Panc1 (cell line): ENCODE measurements at regions not wholly inside any gene's neighbourhood (a gene's known extent, or its start where the extent isn't known, plus 50 kb on each side); places are given as distances from the start of the nearest gene placed in this dataset.

ENCODE experiments used
- ATAC-seq: fragments of 200-7000 bp; cut with Tn5 transposase; 2 replicates; pipeline ENCODE4 v1.9.1; 2020; ENCODE audit warnings: mild to moderate bottlenecking, moderate library complexity
- BruUV-seq: library from RNA; stranded (reverse); fragments of 400-500 nt; replicated peaks from 2 replicates; lab custom pipeline; 2021; lab: Mats Ljungman, UMichigan
- CTCF ChIA-PET: fragments of 300-600 bp; sonication (Branson Sonifier 250); formaldehyde crosslinking; loops from one replicate; lab custom pipeline; 2022; ENCODE audit warnings: antibody characterized with exemption; lab: Charles Lee
- POLR2A ChIA-PET: fragments of 300-600 bp; sonication (Branson Sonifier 250); formaldehyde crosslinking; loops from one replicate; lab custom pipeline; 2022; ENCODE audit warnings: antibody characterized with exemption; lab: Charles Lee
- DNase-seq: peaks from one replicate; pipeline ENCODE4 v3.0.0-alpha.2; 2010; ENCODE audit warnings: low read depth, low spot score
- H3K27ac ChIP-seq: 2 replicates; pipeline ENCODE4 v1.5.1; 2011; ENCODE audit warnings: mild to moderate bottlenecking, low read length, inconsistent platforms
- H3K27me3 ChIP-seq: fragments of 200-500 bp; sonication (Bioruptor generic); 2 replicates; pipeline ENCODE4 v1.6.0; 2014; ENCODE audit warnings: low read length, inconsistent platforms; ENCODE audit not compliant: control insufficient read depth, insufficient read depth
- H3K36me3 ChIP-seq: fragments of 200-500 bp; sonication (Bioruptor generic); 2 replicates; pipeline ENCODE4 v1.5.1; 2014; ENCODE audit warnings: inconsistent platforms, mild to moderate bottlenecking, low read length, moderate library complexity; ENCODE audit not compliant: control insufficient read depth, insufficient read depth
- H3K4me1 ChIP-seq: 2 replicates; pipeline ENCODE4 v1.5.1; 2011; ENCODE audit warnings: inconsistent platforms, mild to moderate bottlenecking, low read length, moderate library complexity; ENCODE audit not compliant: control insufficient read depth, insufficient read depth
- H3K4me3 ChIP-seq, 2 experiments: 2 replicates each; pipeline ENCODE4 v1.5.1; 2011 to 2012; ENCODE audit warnings: low read depth in 2 of 2, low read length in 2 of 2, mild to moderate bottlenecking in 2 of 2, inconsistent platforms in 1 of 2, moderate library complexity in 1 of 2
- H3K9me3 ChIP-seq: fragments of 200-500 bp; sonication (Bioruptor generic); 2 replicates; pipeline ENCODE4 v1.5.1; 2014; ENCODE audit warnings: low read depth, mild to moderate bottlenecking, inconsistent platforms, low read length, moderate library complexity; ENCODE audit not compliant: control insufficient read depth, insufficient read depth
- CTCF ChIP-seq: fragments of 450-650 bp; IDR thresholded peaks from 2 replicates; pipeline ENCODE4 v1.5.1; 2017; ENCODE audit warnings: mild to moderate bottlenecking
- POLR2AphosphoS5 ChIP-seq: IDR thresholded peaks from 2 replicates; pipeline ENCODE4 v1.6.1; 2012; ENCODE audit warnings: mild to moderate bottlenecking, low read depth, low read length, moderate library complexity
- REST ChIP-seq, 2 experiments: IDR thresholded peaks; 2 replicates each; pipeline ENCODE4 v1.6.1; 2011 to 2012; ENCODE audit warnings: low read depth in 2 of 2, control low read depth in 1 of 2, low read length in 1 of 2, mild to moderate bottlenecking in 1 of 2, moderate library complexity in 1 of 2; ENCODE audit not compliant: insufficient read depth in 1 of 2
- SIN3A ChIP-seq: IDR thresholded peaks from 2 replicates; pipeline ENCODE4 v1.6.1; 2012; ENCODE audit warnings: low read depth, mild to moderate bottlenecking, low read length, moderate library complexity, borderline replicate concordance; ENCODE audit not compliant: insufficient read depth
- TCF7L2 ChIP-seq: IDR thresholded peaks from 2 replicates; pipeline ENCODE4 v1.6.1; 2011; ENCODE audit warnings: mild to moderate bottlenecking, low read depth, low read length, inconsistent platforms
- in situ Hi-C: cut with HindIII; loops from 2 replicates; pipeline ENCODE4 v1.10.0; 2016; ENCODE audit warnings: low sequenced_read_pairs, low pct_unique_long_range_greater_than_20kb
- intact Hi-C: fragments of 100-400 bp; cut with micrococcal nuclease; formaldehyde crosslinking; loops from one replicate; pipeline ENCODE4 v1.10.0; 2022; ENCODE audit not compliant: unreplicated experiment

DNA sequence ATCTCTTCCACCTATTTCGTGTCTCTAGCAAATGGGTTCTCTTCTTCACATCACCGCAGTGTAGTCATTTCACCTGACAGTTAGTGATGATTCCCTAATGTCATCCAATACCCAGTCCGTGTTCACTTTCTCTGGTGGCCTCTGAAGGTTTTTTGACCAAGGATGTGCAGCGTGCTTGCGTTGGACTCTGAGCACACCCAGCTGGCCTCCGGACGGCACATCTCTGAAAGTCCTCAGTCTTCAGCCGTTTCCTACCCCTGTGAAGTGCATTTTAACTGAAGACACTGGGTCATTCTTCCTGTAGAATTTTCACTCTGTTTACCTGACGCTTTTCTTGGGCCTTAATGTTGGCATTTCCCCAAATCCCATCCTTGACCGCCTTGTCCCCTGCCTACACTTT, 98.7 kb downstream of the ERMARD start:
- POLR2A ChIA-PET, result no interaction called here
- no peak for DNase-seq

GRCh38 chr6:169849396-169849795, 98.0 kb downstream of the ERMARD start:
- Histone ChIP-seq H3K4me3 (no peak overlapping the region), H3K27me3 (peaks cover 4% of the 10 kb centered on the region), H3K27ac (no peak overlapping the region), H3K9me3 (no peaks in the 10 kb centered on the region), H3K4me1 (no peaks in the 10 kb centered on the region), H3K36me3 (no peaks in the 10 kb centered on the region)
- TF ChIP-seq POLR2AphosphoS5 (no peak), TCF7L2 (no peak), SIN3A (no peak), CTCF (no peak), REST (IDR thresholded peaks at IDR 0.05; ENCODE audit: insufficient read depth in 1 of 2, low read depth in 2 of 2, low read length in 1 of 2) (no peak)
- intact Hi-C loops, result no loop called here
- DNase-seq (no peak), ATAC-seq (no peak)
- BruUV-seq, result no TSS peak
- in situ Hi-C loops, result no loop called here
- CTCF ChIA-PET, result no interaction called here
- POLR2A ChIA-PET, result no interaction called here

More for the DNA sequence above, 98.7 kb downstream of the ERMARD start:
- TF ChIP-seq CTCF (no peak), POLR2AphosphoS5 (no peak), REST (IDR thresholded peaks at IDR 0.05; ENCODE audit: insufficient read depth in 1 of 2, low read depth in 2 of 2, low read length in 1 of 2) (no peak), TCF7L2 (no peak), SIN3A (no peak)
- intact Hi-C loops (no loop called here), in situ Hi-C loops (no loop called here)
- H3K4me3 ChIP-seq, result no peak overlapping the region
- ATAC-seq, result no peak
- no peaks in the 10 kb centered on the region for H3K4me1 ChIP-seq
- no peaks in the 10 kb centered on the region for H3K36me3 ChIP-seq
- H3K9me3 ChIP-seq, result no peaks in the 10 kb centered on the region
- no peak overlapping the region for H3K27ac ChIP-seq
- no peaks in the 10 kb centered on the region; the same call in 1 of the 2 replicates for H3K27me3 ChIP-seq
- no TSS peak for BruUV-seq
- CTCF ChIA-PET, result interaction anchor here (1.9 kb wide), 1 partner anchor 18 kb away, joined by 5 read pairs; no protein-coding TSS in a partner anchor
